Prostate gland (tissue), 2 donors: ENCODE measurements at regions not wholly inside any gene's neighbourhood (a gene's known extent, or its start where the extent isn't known, plus 50 kb on each side); places are given as distances from the start of the nearest gene placed in this dataset.

Source experiments
- POLR2A ChIP-seq: fragments of 450-650 bp; IDR thresholded peaks from one replicate; pipeline ENCODE4 v1.6.1; 2016; ENCODE audit warnings: antibody characterized with exemption, mild to moderate bottlenecking
- POLR2AphosphoS5 ChIP-seq: sonication (generic); formaldehyde crosslinking; IDR thresholded peaks from one replicate; pipeline ENCODE4 v1.6.1; 2017; ENCODE audit warnings: antibody characterized with exemption
- TF ChIP-seq, protein P1 (sequence below), 4 experiments: fragments of 200-600 bp in 2 of 4; fragments of 450-650 bp in 2 of 4; sonication (generic) in 2 of 4; IDR thresholded peaks; 1 replicate in 3 of 4; 2 replicates in 1 of 4; pipeline ENCODE4 v1.5.1; 2016 to 2019; ENCODE audit warnings: antibody characterized with exemption in 4 of 4, mild to moderate bottlenecking in 2 of 4, moderate library complexity in 2 of 4

DNA sequence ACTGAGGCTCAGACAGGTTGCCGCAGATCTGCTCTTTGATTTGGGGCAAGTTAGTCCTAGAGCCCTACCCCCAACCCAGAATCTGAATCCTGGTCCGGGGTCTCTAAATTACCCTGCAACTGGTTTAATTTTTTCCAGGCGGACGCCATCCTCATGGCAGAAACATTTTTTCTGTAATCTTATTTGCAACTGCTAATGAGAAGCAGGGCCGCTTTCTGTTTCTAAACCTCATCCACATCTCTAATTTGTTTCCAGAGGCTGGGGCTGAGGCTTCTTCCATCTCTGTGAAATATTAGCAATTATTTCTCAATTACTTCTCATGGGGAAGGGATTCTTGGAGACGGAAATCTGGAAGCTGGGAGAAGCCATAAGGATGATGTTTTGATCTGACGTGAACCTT lies 261.6 kb downstream of the RPS24 start:
- TF ChIP-seq, protein P1, sequence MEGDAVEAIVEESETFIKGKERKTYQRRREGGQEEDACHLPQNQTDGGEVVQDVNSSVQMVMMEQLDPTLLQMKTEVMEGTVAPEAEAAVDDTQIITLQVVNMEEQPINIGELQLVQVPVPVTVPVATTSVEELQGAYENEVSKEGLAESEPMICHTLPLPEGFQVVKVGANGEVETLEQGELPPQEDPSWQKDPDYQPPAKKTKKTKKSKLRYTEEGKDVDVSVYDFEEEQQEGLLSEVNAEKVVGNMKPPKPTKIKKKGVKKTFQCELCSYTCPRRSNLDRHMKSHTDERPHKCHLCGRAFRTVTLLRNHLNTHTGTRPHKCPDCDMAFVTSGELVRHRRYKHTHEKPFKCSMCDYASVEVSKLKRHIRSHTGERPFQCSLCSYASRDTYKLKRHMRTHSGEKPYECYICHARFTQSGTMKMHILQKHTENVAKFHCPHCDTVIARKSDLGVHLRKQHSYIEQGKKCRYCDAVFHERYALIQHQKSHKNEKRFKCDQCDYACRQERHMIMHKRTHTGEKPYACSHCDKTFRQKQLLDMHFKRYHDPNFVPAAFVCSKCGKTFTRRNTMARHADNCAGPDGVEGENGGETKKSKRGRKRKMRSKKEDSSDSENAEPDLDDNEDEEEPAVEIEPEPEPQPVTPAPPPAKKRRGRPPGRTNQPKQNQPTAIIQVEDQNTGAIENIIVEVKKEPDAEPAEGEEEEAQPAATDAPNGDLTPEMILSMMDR (IDR thresholded peaks at IDR 0.05), result no peak
- TF ChIP-seq POLR2AphosphoS5, result no peak
- no peak for TF ChIP-seq POLR2A
